Hepatocyte (in vitro differentiated cells): ENCODE measurements at regions not wholly inside any gene's neighbourhood (a gene's known extent, or its start where the extent isn't known, plus 50 kb on each side); places are given as distances from the start of the nearest gene placed in this dataset.
A peak's percentile ranks its signal among the peaks of the same experiment; 100 is the strongest.

Source experiments
- DNase-seq: peaks from one replicate; pipeline ENCODE4 v3.0.0-alpha.2; 2016; ENCODE audit warnings: low spot score
- H2AFZ ChIP-seq: fragments of 200-600 bp; sonication (generic); 2 replicates; pipeline ENCODE4 v1.6.0; 2016; ENCODE audit warnings: antibody characterized with exemption, mild to moderate bottlenecking
- H3K27ac ChIP-seq: fragments of 200-600 bp; sonication (generic); 2 replicates; pipeline ENCODE4 v1.5.1; 2016; ENCODE audit warnings: mild to moderate bottlenecking
- H3K27me3 ChIP-seq: fragments of 200-600 bp; sonication (generic); 2 replicates; pipeline ENCODE4 v1.6.1; 2016
- H3K36me3 ChIP-seq: fragments of 200-600 bp; sonication (generic); replicated peaks from 2 replicates; pipeline ENCODE4 v1.5.1; 2016; ENCODE audit warnings: low read depth; ENCODE audit not compliant: insufficient read depth
- H3K4me1 ChIP-seq: fragments of 200-600 bp; sonication (generic); 2 replicates; pipeline ENCODE4 v1.5.1; 2016; ENCODE audit warnings: mild to moderate bottlenecking, moderate library complexity; ENCODE audit not compliant: insufficient read depth
- H3K4me2 ChIP-seq: fragments of 200-600 bp; sonication (generic); 2 replicates; pipeline ENCODE4 v1.6.0; 2016
- H3K4me3 ChIP-seq: fragments of 200-600 bp; sonication (generic); 2 replicates; pipeline ENCODE4 v1.5.1; 2016; ENCODE audit warnings: mild to moderate bottlenecking
- H3K79me2 ChIP-seq: fragments of 200-600 bp; sonication (generic); 2 replicates; pipeline ENCODE4 v1.6.0; 2017; ENCODE audit warnings: mild to moderate bottlenecking
- H3K9me2 ChIP-seq: fragments of 200-600 bp; sonication (generic); replicated peaks from 2 replicates; pipeline ENCODE4 v1.6.0; 2017; ENCODE audit warnings: mild to moderate bottlenecking; ENCODE audit not compliant: insufficient read depth
- H3K9me3 ChIP-seq: fragments of 200-600 bp; sonication (generic); 2 replicates; pipeline ENCODE4 v1.5.1; 2016; ENCODE audit warnings: low read depth, mild to moderate bottlenecking
- H4K20me1 ChIP-seq: fragments of 200-600 bp; sonication (generic); 2 replicates; pipeline ENCODE4 v1.6.0; 2016; ENCODE audit warnings: mild to moderate bottlenecking; ENCODE audit not compliant: insufficient read depth, poor library complexity, severe bottlenecking
- CTCF ChIP-seq: fragments of 200-600 bp; sonication (generic); IDR thresholded peaks from 2 replicates; pipeline ENCODE4 v1.5.1; 2016; ENCODE audit warnings: antibody characterized with exemption, mild to moderate bottlenecking; ENCODE audit not compliant: poor library complexity
- EZH2 ChIP-seq: fragments of 200-600 bp; sonication (generic); IDR thresholded peaks from 2 replicates; pipeline ENCODE4 v1.6.1; 2016; ENCODE audit warnings: antibody characterized with exemption, mild to moderate bottlenecking, borderline replicate concordance
- EZH2phosphoT487 ChIP-seq: fragments of 200-600 bp; sonication (generic); IDR thresholded peaks from one replicate; pipeline ENCODE4 v1.6.1; 2018; ENCODE audit warnings: antibody characterized with exemption, mild to moderate bottlenecking, low read depth, moderate library complexity; ENCODE audit not compliant: unreplicated experiment, severe bottlenecking
- WGBS: methylation state at CpG from one replicate; pipeline ENCODE4 v1.1.6; 2016; ENCODE audit warnings: low lambda C conversion rate; ENCODE audit errors: missing lambda C conversion rate; 5-methylcytosine and 5-hydroxymethylcytosine counted together

- H3K79me2 ChIP-seq = no peaks in the 10 kb centered on the region
- H3K9me2 ChIP-seq = no peaks in the 10 kb centered on the region
- H3K27me3 ChIP-seq = no peaks in the 10 kb centered on the region
- 45% methylated on average over 8 of the region's 8 CpGs for WGBS
- H2AFZ ChIP-seq = peak overlapping the region; percentile 7
- no peaks in the 10 kb centered on the region for H3K36me3 ChIP-seq
- H3K4me1 ChIP-seq = peaks cover 6% of the 10 kb centered on the region
- TF ChIP-seq EZH2phosphoT487 = no peak
- TF ChIP-seq EZH2 = no peak
- no peak for TF ChIP-seq CTCF
- H3K27ac ChIP-seq = no peak overlapping the region
- no peaks in the 10 kb centered on the region for H4K20me1 ChIP-seq
- no peaks in the 10 kb centered on the region for H3K9me3 ChIP-seq
- no peak for DNase-seq
- no peak overlapping the region for H3K4me3 ChIP-seq
- no peak overlapping the region for H3K4me2 ChIP-seq
These were observed 113.6 kb upstream of the IFNGR1 start for GRCh38 chr6:137332637-137333280.

GRCh38 chr6:137323860-137324259 lies 104.7 kb upstream of the IFNGR1 start:
- H4K20me1 ChIP-seq = no peaks in the 10 kb centered on the region
- H3K4me1 ChIP-seq = no peaks in the 10 kb centered on the region
- H3K27me3 ChIP-seq = no peaks in the 10 kb centered on the region
- WGBS = 95% methylated on average over 1 of the region's 1 CpG
- no peak for DNase-seq
- H3K9me3 ChIP-seq = no peaks in the 10 kb centered on the region
- H3K36me3 ChIP-seq = no peaks in the 10 kb centered on the region
- no peak overlapping the region for H3K27ac ChIP-seq
- H2AFZ ChIP-seq = no peak overlapping the region
- no peaks in the 10 kb centered on the region for H3K79me2 ChIP-seq
- H3K4me3 ChIP-seq = no peak overlapping the region
- no peaks in the 10 kb centered on the region for H3K9me2 ChIP-seq
- TF ChIP-seq EZH2 = no peak
- TF ChIP-seq EZH2phosphoT487 = no peak
- no peak for TF ChIP-seq CTCF
- H3K4me2 ChIP-seq = no peak overlapping the region

GRCh38 chr6:137320271-137320670 lies 101.1 kb upstream of the IFNGR1 start:
- H2AFZ ChIP-seq = no peak overlapping the region
- H3K4me2 ChIP-seq = no peak overlapping the region
- no peaks in the 10 kb centered on the region for H3K27me3 ChIP-seq
- WGBS = 95% methylated on average over 9 of the region's 9 CpGs
- TF ChIP-seq CTCF (no peak), EZH2phosphoT487 (no peak), EZH2 (no peak)
- no peaks in the 10 kb centered on the region for H3K4me1 ChIP-seq
- H3K79me2 ChIP-seq = no peaks in the 10 kb centered on the region
- no peaks in the 10 kb centered on the region for H4K20me1 ChIP-seq
- no peak overlapping the region for H3K4me3 ChIP-seq
- no peaks in the 10 kb centered on the region for H3K9me3 ChIP-seq
- no peak overlapping the region for H3K27ac ChIP-seq
- no peaks in the 10 kb centered on the region for H3K9me2 ChIP-seq
- no peak for DNase-seq
- H3K36me3 ChIP-seq = no peaks in the 10 kb centered on the region

- no peaks in the 10 kb centered on the region for H3K36me3 ChIP-seq
- no peak for TF ChIP-seq EZH2phosphoT487
- TF ChIP-seq CTCF = no peak
- no peak for TF ChIP-seq EZH2
- no peak for DNase-seq
- H3K79me2 ChIP-seq = no peaks in the 10 kb centered on the region
- no peak overlapping the region for H3K4me2 ChIP-seq
- no peaks in the 10 kb centered on the region for H4K20me1 ChIP-seq
- H3K4me1 ChIP-seq = no peaks in the 10 kb centered on the region
- H3K4me3 ChIP-seq = no peak overlapping the region
- no peaks in the 10 kb centered on the region for H3K27me3 ChIP-seq
- H3K9me3 ChIP-seq = no peaks in the 10 kb centered on the region
- no peak overlapping the region for H3K27ac ChIP-seq
- H2AFZ ChIP-seq = no peak overlapping the region
- H3K9me2 ChIP-seq = no peaks in the 10 kb centered on the region
These were observed 97.4 kb upstream of the IFNGR1 start for GRCh38 chr6:137316626-137317025.
